G401.6 (cell line): ENCODE measurements at regions not wholly inside any gene's neighbourhood (a gene's known extent, or its start where the extent isn't known, plus 50 kb on each side); places are given as distances from the start of the nearest gene placed in this dataset.
"Not testable (repeated sequence)": the region's sequence is repeated elsewhere in the genome, so short reads cannot be mapped to it uniquely, and the experiment has no call there.

Experiments
- FAIRE-seq: peaks from 2 replicates; lab custom pipeline; 2012; peaks lifted over from hg19 to GRCh38; lab: Jason Lieb, UNC

DNA sequence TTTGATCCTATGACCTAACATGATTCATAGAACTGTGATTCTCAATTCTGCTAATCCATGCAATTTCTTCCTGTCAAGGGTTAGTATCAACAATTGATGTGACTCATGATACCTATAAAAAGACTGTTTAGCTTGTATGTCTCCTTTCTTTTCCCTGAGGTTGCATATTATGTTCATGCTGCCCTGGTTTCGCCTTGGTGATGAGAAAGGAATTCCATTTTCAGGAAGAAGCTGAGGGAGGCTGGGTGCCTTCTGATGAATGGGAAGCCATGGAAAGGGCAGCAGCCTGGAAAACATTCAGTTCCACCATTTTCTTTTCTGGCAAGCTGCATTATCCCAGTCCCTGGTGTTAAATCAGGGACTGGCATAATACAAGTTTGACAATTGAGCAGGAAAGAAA, 976.5 kb downstream of the RPA4 start:
- FAIRE-seq, result no peak

- no peak for FAIRE-seq
These were observed 979.6 kb downstream of the RPA4 start for GRCh38 chrX:97863261-97863660.

GRCh38 chrX:97867266-97867665, 983.6 kb downstream of the RPA4 start:
- FAIRE-seq, result no peak

- FAIRE-seq, result no peak
These were observed 993.1 kb downstream of the RPA4 start for GRCh38 chrX:97876697-97877407.

GRCh38 chrX:97882306-97882705, 998.6 kb downstream of the RPA4 start:
- no peak for FAIRE-seq

DNA sequence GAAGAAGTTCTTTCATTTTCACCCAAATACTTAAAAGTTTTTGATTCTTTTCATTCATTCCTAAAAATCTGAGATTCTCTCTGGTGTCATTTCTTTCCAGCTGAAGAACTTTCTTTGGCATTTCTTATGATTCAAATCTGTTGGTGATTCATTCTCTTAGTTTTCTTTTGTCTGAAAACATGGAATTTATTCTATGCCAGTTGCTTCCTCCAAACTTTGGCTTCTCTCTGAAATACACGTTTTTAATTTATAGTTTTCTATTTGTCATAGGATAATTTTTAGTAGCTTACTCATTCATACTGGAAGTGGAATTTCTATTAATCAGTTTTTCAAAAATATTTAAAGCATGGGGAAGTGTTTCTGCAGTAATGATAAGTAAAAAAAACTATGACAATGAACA, 1012.0 kb downstream of the RPA4 start:
- FAIRE-seq, result no peak

- no peak for FAIRE-seq
These were observed 1014.3 kb downstream of the RPA4 start for GRCh38 chrX:97897998-97898397.

DNA sequence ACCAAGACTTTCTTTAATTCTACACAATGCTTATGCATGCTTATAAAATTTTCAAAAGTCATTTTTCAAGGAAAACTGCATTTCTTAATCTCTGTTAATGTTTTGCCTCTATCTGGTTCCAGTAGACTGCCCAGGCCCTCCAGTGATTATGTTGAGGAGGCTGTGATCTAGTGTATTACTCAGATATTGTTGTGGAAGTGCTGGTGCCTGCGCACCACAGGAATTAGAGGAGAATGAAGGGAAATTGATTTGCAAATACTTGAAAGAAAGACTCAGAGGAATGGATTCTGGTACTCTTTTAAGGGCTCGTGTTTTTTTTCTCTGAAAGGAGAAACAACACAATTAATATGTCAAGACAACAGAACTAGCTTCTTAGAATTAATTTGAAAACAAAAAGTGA, 1015.1 kb downstream of the RPA4 start:
- FAIRE-seq, result no peak

GRCh38 chrX:97907791-97908190, 1024.1 kb downstream of the RPA4 start:
- no peak for FAIRE-seq

DNA sequence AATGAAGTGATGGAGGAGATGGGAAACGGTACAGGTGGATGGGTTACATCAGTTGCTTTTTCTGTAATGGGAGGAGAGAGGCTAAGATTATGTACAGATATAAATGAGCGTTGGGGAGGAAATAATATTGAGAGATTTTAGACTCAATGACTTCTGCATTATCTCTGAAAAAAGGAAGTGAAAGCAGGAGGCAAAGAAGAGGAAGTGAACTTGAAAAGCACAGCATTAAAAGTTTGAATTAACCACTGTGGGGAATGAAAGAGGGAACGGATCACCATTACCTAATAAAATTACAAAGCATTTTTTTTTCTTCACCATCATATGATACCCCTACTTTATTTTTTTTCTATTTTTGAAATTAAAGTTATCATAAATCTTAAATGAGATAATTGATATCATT, 1025.5 kb downstream of the RPA4 start:
- no peak for FAIRE-seq

- not testable (repeated sequence) for FAIRE-seq
These were observed 1031.7 kb downstream of the RPA4 start for GRCh38 chrX:97915390-97915789.

DNA sequence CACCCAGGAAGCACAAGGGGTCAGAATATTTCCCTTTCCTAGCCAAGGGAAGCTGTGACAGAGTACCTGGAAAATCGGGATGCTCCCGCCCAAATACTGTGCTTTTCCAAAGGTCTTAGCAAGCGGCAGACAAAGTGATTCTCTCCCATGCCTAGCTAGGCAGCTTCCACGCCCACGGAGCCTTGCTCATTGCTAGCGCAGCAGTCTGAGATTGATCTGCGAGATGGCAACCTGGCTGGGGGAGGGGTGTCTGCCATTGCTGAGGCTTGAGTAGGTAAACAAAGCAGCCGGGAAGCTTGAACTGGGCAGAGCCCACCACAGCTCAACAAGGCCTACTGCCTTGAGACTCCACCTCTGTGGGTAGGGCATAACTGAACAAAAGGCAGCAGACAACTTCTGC, 1037.5 kb downstream of the RPA4 start:
- not testable (repeated sequence) for FAIRE-seq

DNA sequence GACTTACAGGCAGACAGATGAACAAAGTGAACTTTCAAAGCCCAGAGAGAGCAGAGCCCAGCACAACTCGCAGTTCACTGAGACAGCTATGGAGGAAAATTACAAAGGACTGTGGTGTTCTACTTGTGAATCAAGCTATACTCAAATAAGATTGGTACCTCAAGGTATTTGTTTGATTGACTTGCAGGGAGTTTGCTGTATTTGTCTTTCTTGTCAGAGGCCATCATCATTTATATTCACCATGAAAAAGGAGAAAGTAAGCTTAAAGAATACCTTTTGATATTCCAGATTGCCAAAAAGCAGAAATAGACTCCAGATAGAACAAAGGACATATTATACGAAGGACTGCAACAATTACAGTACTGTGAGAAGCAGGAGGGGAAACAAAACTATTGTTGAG, 1047.9 kb downstream of the RPA4 start:
- FAIRE-seq, result no peak

DNA sequence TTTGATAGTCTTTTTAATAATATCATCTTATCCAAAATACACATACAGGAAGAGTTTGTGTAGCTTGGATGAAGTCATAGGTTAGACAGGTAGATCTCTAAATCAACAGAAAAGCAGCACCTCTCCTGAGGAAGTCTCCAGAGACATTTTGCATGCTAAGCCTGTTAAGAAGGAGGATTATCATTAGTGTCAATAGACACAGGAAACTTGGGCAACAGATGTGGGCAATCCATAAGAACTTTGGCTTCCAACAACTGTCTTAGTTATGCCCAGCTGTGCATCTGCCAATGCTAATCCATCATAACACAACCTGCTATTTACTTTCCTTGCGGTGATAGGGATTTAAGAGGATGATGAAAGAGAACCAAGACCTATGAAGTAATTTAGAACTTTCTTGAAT, 1052.6 kb downstream of the RPA4 start:
- FAIRE-seq, result no peak

GRCh38 chrX:97938706-97939105, 1055.0 kb downstream of the RPA4 start:
- FAIRE-seq, result no peak

DNA sequence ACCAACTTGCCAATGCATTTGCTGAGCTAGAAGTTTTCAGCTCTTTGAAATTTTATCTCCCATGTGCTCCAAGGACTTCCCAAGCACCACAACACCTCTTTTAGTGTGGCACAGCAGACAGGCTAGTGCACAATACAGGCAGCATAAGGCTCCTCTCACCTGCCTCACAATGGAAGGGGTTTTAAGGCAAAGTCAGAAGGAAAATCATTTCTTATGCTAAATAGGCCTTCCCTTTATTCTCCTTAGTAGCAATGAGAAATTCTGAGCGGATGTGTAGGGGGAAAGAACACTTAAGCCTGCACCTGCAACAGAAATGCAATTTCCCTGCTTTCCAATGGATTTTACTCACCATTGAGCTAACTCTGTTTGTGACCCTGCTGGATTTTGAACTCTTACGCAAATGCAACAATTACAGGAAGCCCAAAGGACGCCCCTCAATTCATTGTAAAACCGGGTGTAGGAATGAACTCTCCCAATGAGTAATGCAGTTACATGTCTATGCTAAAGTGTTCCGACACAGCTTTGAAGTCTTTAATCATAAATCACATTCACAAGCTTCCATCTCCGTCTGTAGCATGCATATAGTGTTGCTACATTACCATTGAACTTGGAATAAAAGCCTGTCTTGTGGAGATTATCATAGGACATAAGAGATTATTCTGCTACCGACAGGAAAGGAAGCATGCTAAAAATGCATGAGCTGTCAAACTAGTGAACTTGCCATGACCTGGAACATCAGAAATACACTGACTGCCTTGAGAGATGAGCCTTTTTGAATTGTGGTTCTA, 1084.9 kb downstream of the RPA4 start:
- no peak for FAIRE-seq

GRCh38 chrX:97984641-97985040, 1100.9 kb downstream of the RPA4 start:
- FAIRE-seq, result no peak

- no peak for FAIRE-seq
These were observed 1101.4 kb downstream of the RPA4 start for GRCh38 chrX:97985096-97985495.

- FAIRE-seq, result no peak
These were observed 1104.3 kb downstream of the RPA4 start for GRCh38 chrX:97987979-97988378.

- FAIRE-seq, result no peak
These were observed 1112.1 kb downstream of the RPA4 start for GRCh38 chrX:97995834-97996233.

GRCh38 chrX:98028691-98029090, 1145.0 kb downstream of the RPA4 start:
- FAIRE-seq, result no peak

DNA sequence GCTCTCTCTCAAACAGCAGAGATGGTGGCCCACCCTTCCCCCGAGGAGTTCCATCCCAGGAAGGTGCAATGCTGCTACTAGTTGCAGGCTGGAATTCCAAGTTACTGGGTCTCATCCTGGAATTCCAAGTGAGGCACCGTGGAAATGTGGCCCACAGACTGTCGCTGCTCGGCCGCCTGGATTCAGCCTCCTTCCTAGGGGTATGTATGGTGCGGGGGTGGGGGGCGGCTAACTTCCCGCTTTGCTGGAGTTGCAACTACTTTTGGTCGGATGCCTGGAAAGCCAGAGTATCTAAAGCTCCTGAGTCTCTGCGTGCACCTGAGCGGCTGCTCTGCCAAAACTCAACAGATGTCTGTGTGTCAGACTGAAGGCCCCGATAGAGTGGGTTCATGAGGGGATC, 1146.2 kb downstream of the RPA4 start:
- no peak for FAIRE-seq

GRCh38 chrX:98057176-98057575, 1173.5 kb downstream of the RPA4 start:
- FAIRE-seq, result no peak

DNA sequence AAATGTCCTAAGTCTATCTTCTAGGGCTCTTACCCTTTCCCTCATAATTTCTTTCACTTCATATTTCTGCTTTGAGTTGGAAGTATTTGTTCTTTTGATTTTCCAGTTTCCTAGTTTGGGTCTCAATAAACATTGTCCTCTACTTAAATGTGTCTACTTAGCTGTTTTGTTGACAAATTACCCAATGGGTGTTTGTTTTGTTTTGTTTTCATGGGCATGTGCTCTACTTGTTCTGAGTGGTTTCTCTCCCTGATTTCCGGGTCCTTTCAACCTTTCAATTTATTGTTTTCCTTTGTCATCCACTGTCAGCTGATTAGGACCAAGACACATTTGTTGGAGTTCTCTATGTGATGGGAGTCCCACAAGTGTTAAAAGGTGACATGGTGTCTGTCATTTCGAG, 1181.4 kb downstream of the RPA4 start:
- no peak for FAIRE-seq
